GM21619 (cell line): ENCODE measurements at regions not wholly inside any gene's neighbourhood (a gene's known extent, or its start where the extent isn't known, plus 50 kb on each side); places are given as distances from the start of the nearest gene placed in this dataset.

Source experiments
- ATAC-seq: cut with Tn5 transposase; IDR thresholded peaks from one replicate; pipeline ENCODE4 v1.9.1; 2021; ENCODE audit not compliant: unreplicated experiment

- ATAC-seq = no peak
Measured at GRCh38 chr2:234770031-234770506, 181.7 kb upstream of the SH3BP4 start.

- no peak for ATAC-seq
Measured at GRCh38 chr2:234768608-234769196, 183.1 kb upstream of the SH3BP4 start.

GRCh38 chr2:234765279-234765678 is 186.5 kb upstream of the SH3BP4 start:
- no peak for ATAC-seq

GRCh38 chr2:234764372-234764771 is 187.4 kb upstream of the SH3BP4 start:
- no peak for ATAC-seq

- ATAC-seq = no peak
Measured at GRCh38 chr2:234763002-234763873, 188.6 kb upstream of the SH3BP4 start.

GRCh38 chr2:234761910-234762309 is 189.9 kb upstream of the SH3BP4 start:
- ATAC-seq = no peak

GRCh38 chr2:234754126-234754525 is 197.7 kb upstream of the SH3BP4 start:
- ATAC-seq = no peak

GRCh38 chr2:234753701-234754100 is 198.1 kb upstream of the SH3BP4 start:
- ATAC-seq = no peak

GRCh38 chr2:234752966-234753365 is 198.9 kb upstream of the SH3BP4 start:
- ATAC-seq = no peak

GRCh38 chr2:234751275-234751973 is 200.4 kb upstream of the SH3BP4 start:
- ATAC-seq = no peak

GRCh38 chr2:234747833-234748559 is 203.8 kb upstream of the SH3BP4 start:
- no peak for ATAC-seq

- no peak for ATAC-seq
Measured at GRCh38 chr2:234747032-234747431, 204.8 kb upstream of the SH3BP4 start.

GRCh38 chr2:234745347-234745746 is 206.5 kb upstream of the SH3BP4 start:
- ATAC-seq = no peak

GRCh38 chr2:234741976-234742375 is 209.8 kb upstream of the SH3BP4 start:
- ATAC-seq = no peak

- no peak for ATAC-seq
Measured at GRCh38 chr2:234739061-234739460, 212.8 kb upstream of the SH3BP4 start.

GRCh38 chr2:234735829-234736228 is 216.0 kb upstream of the SH3BP4 start:
- ATAC-seq = no peak

GRCh38 chr2:234733795-234734600 is 217.8 kb upstream of the SH3BP4 start:
- ATAC-seq = no peak

GRCh38 chr2:234733093-234733489 is 218.7 kb upstream of the SH3BP4 start:
- ATAC-seq = no peak

GRCh38 chr2:234732404-234733092 is 219.3 kb upstream of the SH3BP4 start:
- ATAC-seq = no peak

GRCh38 chr2:234731236-234731635 is 220.6 kb upstream of the SH3BP4 start:
- no peak for ATAC-seq
